ENCODE measurements at regions not wholly inside any gene's neighbourhood (a gene's known extent, or its start where the extent isn't known, plus 50 kb on each side); places are given as distances from the start of the nearest gene placed in this dataset.

DNA sequence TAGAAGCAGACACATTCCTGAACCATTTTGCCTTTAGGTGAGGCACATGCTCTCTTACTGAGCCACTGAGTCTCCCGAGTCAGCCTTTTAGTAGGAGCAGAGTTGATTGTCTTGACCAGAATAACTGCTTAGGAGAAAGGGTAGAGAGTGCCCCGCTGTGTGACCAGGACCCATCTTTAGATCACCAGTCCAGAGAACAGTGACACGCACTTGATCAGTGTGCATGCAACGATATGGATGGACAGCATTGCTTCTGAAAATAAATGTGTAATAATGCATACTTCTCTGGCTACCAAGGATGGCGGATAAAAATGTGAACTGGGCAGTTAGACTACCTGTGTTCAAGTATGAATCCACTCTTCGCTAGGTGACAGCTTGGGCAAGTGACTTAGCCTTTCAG is 897.7 kb downstream of the TRIML1 start:
- Histone ChIP-seq H3F3A (ENCODE audit: insufficient read depth, low read length) (0 out of 2 replicates have a peak, but pooled peaks cover 8% of the 10 kb centered on the region), H3K9ac (ENCODE audit: low read length) (no peak overlapping the region), H3K4me2 (ENCODE audit: low read depth, low read length) (no peak overlapping the region), H3K4me3 (ENCODE audit: low read length) (no peak overlapping the region), H2AFZ (ENCODE audit: low read length) (no peak overlapping the region), H3K27ac (ENCODE audit: low read length) (no peak overlapping the region), H3K4me1 (ENCODE audit: low read length) (peaks cover 11% of the 10 kb centered on the region), H4K20me1 (ENCODE audit: insufficient read depth, low read length) (no peaks in the 10 kb centered on the region), H3K27me3 (replicated peaks; ENCODE audit: insufficient read depth, low read length) (no peaks in the 10 kb centered on the region), H3K9me2 (replicated peaks; ENCODE audit: insufficient read depth, low read length) (no peaks in the 10 kb centered on the region), H3K9me3 (replicated peaks; ENCODE audit: insufficient read depth, low read length) (no peaks in the 10 kb centered on the region), H3K36me3 (replicated peaks; ENCODE audit: insufficient read depth, low read length) (no peaks in the 10 kb centered on the region), H3K79me2 (ENCODE audit: low read length) (no peaks in the 10 kb centered on the region)
- TF ChIP-seq EZH2phosphoT487 (IDR thresholded peaks at IDR 0.05; ENCODE audit: low read length), result no peak
- TF ChIP-seq EZH2 (optimal IDR thresholded peaks at IDR 0.05; ENCODE audit: low read depth, low read length), result no peak
- TF ChIP-seq CTCF (IDR thresholded peaks at IDR 0.05; ENCODE audit: low read length), result no peak
- DNase-seq, result no peak

DNA sequence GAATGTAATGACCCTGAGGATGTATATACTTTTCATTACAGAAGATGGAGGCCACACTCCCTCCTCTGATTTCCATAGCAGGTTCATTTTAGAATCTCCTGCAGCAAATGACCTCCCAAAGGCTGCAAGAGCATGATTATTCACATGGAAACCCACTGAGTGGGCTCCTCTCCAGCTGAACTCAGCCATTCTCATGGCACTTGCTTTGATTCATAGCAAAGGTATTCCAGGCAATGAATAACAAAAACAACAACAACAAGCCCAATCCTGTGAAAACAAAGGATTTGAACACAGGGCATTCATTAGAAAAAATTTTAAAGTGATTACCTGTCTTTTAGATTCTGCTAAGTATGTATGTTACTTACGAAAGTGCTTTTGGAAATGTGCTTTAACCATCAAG is 894.0 kb upstream of the FRG1 start:
- H3K4me1 ChIP-seq (ENCODE audit: low read length), result no peaks in the 10 kb centered on the region
- no peak overlapping the region for H3K4me2 ChIP-seq (ENCODE audit: low read depth, low read length)
- DNase-seq, result no peak
- no peaks in the 10 kb centered on the region for H4K20me1 ChIP-seq (ENCODE audit: insufficient read depth, low read length)
- no peak overlapping the region for H3K27ac ChIP-seq (ENCODE audit: low read length)
- no peak overlapping the region for H3K9ac ChIP-seq (ENCODE audit: low read length)
- TF ChIP-seq EZH2 (optimal IDR thresholded peaks at IDR 0.05; ENCODE audit: low read depth, low read length) (no peak), CTCF (IDR thresholded peaks at IDR 0.05; ENCODE audit: low read length) (no peak), EZH2phosphoT487 (IDR thresholded peaks at IDR 0.05; ENCODE audit: low read length) (no peak)
- H3K79me2 ChIP-seq (ENCODE audit: low read length), result no peaks in the 10 kb centered on the region
- no peaks in the 10 kb centered on the region for H3F3A ChIP-seq (ENCODE audit: insufficient read depth, low read length)
- H3K27me3 ChIP-seq (replicated peaks; ENCODE audit: insufficient read depth, low read length), result no peaks in the 10 kb centered on the region
- no peak overlapping the region for H3K4me3 ChIP-seq (ENCODE audit: low read length)
- H2AFZ ChIP-seq (ENCODE audit: low read length), result no peak overlapping the region
- H3K9me2 ChIP-seq (replicated peaks; ENCODE audit: insufficient read depth, low read length), result no peaks in the 10 kb centered on the region
- no peaks in the 10 kb centered on the region for H3K36me3 ChIP-seq (replicated peaks; ENCODE audit: insufficient read depth, low read length)
- no peaks in the 10 kb centered on the region for H3K9me3 ChIP-seq (replicated peaks; ENCODE audit: insufficient read depth, low read length)

- TF ChIP-seq EZH2 (optimal IDR thresholded peaks at IDR 0.05; ENCODE audit: low read depth, low read length) (no peak), CTCF (IDR thresholded peaks at IDR 0.05; ENCODE audit: low read length) (no peak), EZH2phosphoT487 (IDR thresholded peaks at IDR 0.05; ENCODE audit: low read length) (no peak)
- no peak for DNase-seq
- no peak overlapping the region for H3K27ac ChIP-seq (ENCODE audit: low read length)
These were observed 892.6 kb upstream of the FRG1 start for GRCh38 chr4:189048119-189048518.

More at GRCh38 chr4:189048119-189048518, 892.6 kb upstream of the FRG1 start:
- Histone ChIP-seq H3K36me3 (replicated peaks; ENCODE audit: insufficient read depth, low read length) (no peaks in the 10 kb centered on the region), H3K9ac (ENCODE audit: low read length) (no peak overlapping the region), H3K4me3 (ENCODE audit: low read length) (no peak overlapping the region), H3K79me2 (ENCODE audit: low read length) (no peaks in the 10 kb centered on the region), H3K9me3 (replicated peaks; ENCODE audit: insufficient read depth, low read length) (no peaks in the 10 kb centered on the region), H3F3A (ENCODE audit: insufficient read depth, low read length) (no peaks in the 10 kb centered on the region), H2AFZ (ENCODE audit: low read length) (no peak overlapping the region), H4K20me1 (ENCODE audit: insufficient read depth, low read length) (no peaks in the 10 kb centered on the region), H3K4me1 (ENCODE audit: low read length) (no peaks in the 10 kb centered on the region), H3K9me2 (replicated peaks; ENCODE audit: insufficient read depth, low read length) (no peaks in the 10 kb centered on the region), H3K27me3 (replicated peaks; ENCODE audit: insufficient read depth, low read length) (no peaks in the 10 kb centered on the region), H3K4me2 (ENCODE audit: low read depth, low read length) (no peak overlapping the region)
